ENCODE measurements at regions not wholly inside any gene's neighbourhood (a gene's known extent, or its start where the extent isn't known, plus 50 kb on each side); places are given as distances from the start of the nearest gene placed in this dataset.

GRCh38 chr17:77429369-77429968, 288.7 kb downstream of the SEC14L1 start:
- no peaks in the 10 kb centered on the region for H4K20me1 ChIP-seq (ENCODE audit: control insufficient read depth, extremely low read depth, insufficient read depth, low read length)
- H3K9ac ChIP-seq (ENCODE audit: insufficient read depth, low read length) = peak overlapping the region; percentile 36
- no peak overlapping the region for H3K4me2 ChIP-seq (ENCODE audit: extremely low read depth, insufficient read depth, low read length)

DNA sequence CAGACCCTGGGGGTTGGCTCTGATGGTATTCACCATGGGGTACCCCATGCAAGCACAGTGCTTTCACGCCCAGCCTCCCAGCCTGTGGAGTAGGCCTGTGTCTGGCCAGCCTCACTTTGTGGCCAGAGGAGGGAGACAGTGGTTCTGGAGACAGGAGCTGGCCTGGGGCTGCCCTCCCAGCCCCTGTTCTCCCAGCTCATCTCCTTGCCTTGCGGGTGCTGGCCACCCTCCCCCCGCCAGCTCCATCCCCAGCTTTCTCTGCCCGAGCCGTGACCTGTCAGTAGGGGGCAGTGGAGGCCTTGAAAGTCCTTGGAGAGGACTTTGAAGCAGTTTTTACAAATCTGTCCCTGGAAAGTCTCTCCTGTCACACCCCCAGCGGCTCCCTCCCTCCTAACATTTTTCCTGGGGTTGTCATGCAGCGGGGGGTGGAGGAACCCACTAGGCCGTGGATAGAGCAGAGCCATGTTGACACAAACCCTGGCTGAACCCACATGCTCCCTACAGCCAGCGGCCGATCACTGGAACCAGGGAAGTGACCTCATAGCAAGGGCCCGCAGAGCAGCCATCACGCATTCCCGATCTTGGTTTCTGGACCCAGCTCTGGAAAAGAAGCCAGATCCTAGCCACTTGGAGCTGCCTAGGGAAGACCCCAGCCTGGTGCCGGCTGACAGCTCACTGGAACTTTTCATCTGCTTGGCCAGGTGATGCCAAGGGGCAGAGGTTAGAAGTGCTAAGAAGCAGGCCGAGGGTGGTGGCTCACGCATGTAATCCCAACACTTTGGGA, 289.4 kb downstream of the SEC14L1 start:
- Histone ChIP-seq H3K4me3 (replicated peaks in 1 of 4; ENCODE audit: control extremely low read depth in 1 of 4, insufficient read depth in 1 of 4, low read depth in 3 of 4, low read length in 4 of 4) (no peak overlapping the region), H3K27ac (ENCODE audit: insufficient read depth, low read length) (peak overlapping the region; percentile 90), H3K4me2 (ENCODE audit: extremely low read depth, insufficient read depth, low read length) (peak overlapping the region; percentile 66), H3K4me1 (ENCODE audit: control insufficient read depth, extremely low read depth, insufficient read depth, low read length) (peaks cover 73% of the 10 kb centered on the region), H3K9me3 (ENCODE audit: control insufficient read depth, insufficient read depth, low read depth, low read length) (no peaks in the 10 kb centered on the region), H3K79me2 (ENCODE audit: control insufficient read depth, insufficient read depth, low read length) (peaks cover 91% of the 10 kb centered on the region), H2AFZ (ENCODE audit: low read length) (no peak overlapping the region), H4K20me1 (ENCODE audit: control insufficient read depth, extremely low read depth, insufficient read depth, low read length) (no peaks in the 10 kb centered on the region), H3K36me3 (ENCODE audit: control insufficient read depth, insufficient read depth, low read length) (peaks cover 4% of the 10 kb centered on the region), H3K9ac (ENCODE audit: insufficient read depth, low read length) (peak overlapping the region; percentile 63), H3K27me3 (ENCODE audit: control insufficient read depth, insufficient read depth, low read length) (no peaks in the 10 kb centered on the region)
- peak; percentile 99 for DNase-seq (ENCODE audit: low read depth in 2 of 2)
- peak; percentile 79 to 82 for TF ChIP-seq CTCF (conservative IDR thresholded peaks at IDR 0.05 in 1 of 2, IDR thresholded peaks at IDR 0.05 in 1 of 2; ENCODE audit: low read depth in 1 of 2, low read length in 2 of 2)
- no peak for TF ChIP-seq EZH2 (IDR thresholded peaks at IDR 0.05; ENCODE audit: low read length, missing control alignments)

More at GRCh38 chr17:77429369-77429968, 288.7 kb downstream of the SEC14L1 start:
- Histone ChIP-seq H3K79me2 (ENCODE audit: control insufficient read depth, insufficient read depth, low read length) (peaks cover 87% of the 10 kb centered on the region), H3K27me3 (ENCODE audit: control insufficient read depth, insufficient read depth, low read length) (no peaks in the 10 kb centered on the region), H3K4me1 (ENCODE audit: control insufficient read depth, extremely low read depth, insufficient read depth, low read length) (peaks cover 72% of the 10 kb centered on the region), H3K27ac (ENCODE audit: insufficient read depth, low read length) (peak overlapping the region; percentile 76), H2AFZ (ENCODE audit: low read length) (no peak overlapping the region), H3K4me3 (replicated peaks in 1 of 4; ENCODE audit: control extremely low read depth in 1 of 4, insufficient read depth in 1 of 4, low read depth in 3 of 4, low read length in 4 of 4) (no peak overlapping the region), H3K9me3 (ENCODE audit: control insufficient read depth, insufficient read depth, low read depth, low read length) (no peaks in the 10 kb centered on the region), H3K36me3 (ENCODE audit: control insufficient read depth, insufficient read depth, low read length) (peaks cover 2% of the 10 kb centered on the region)
- no peak for DNase-seq (ENCODE audit: low read depth in 2 of 2)
- no peak for TF ChIP-seq CTCF (conservative IDR thresholded peaks at IDR 0.05 in 1 of 2, IDR thresholded peaks at IDR 0.05 in 1 of 2; ENCODE audit: low read depth in 1 of 2, low read length in 2 of 2)
- TF ChIP-seq EZH2 (IDR thresholded peaks at IDR 0.05; ENCODE audit: low read length, missing control alignments) = no peak

DNA sequence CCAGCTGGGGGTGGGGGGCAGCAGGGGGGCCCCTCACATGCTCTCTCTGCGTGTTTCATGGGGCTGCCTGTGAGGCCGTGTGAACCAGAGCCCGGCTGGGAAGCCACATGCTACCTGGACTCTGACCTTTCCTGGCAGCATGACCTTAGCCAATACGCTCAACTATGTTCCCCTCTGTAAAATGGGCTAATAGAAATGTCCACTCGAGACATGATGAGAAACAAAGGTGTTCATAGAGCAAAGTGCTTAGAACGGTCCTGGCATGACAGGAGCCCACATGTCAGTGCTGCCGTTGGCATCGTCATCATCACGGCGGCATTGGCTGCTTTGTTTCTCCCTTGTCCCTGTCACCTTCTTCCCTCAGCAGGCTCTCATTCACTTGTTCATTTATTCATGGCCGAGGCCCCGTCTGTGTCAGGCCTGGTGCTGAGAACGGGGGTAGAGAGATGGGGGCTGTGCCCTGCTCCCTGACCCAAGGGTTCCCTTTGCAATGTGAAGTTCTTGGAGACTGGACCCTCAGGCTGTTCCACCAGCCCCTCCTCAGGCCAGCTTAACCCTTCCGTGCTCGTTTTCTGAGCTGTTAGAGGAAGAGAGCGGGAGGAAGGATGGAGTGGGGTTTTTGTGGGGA, 291.4 kb downstream of the SEC14L1 start:
- H3K4me3 ChIP-seq (replicated peaks in 1 of 4; ENCODE audit: control extremely low read depth in 1 of 4, insufficient read depth in 1 of 4, low read depth in 3 of 4, low read length in 4 of 4) = no peak overlapping the region
- TF ChIP-seq CTCF (conservative IDR thresholded peaks at IDR 0.05 in 1 of 2, IDR thresholded peaks at IDR 0.05 in 1 of 2; ENCODE audit: low read depth in 1 of 2, low read length in 2 of 2) (no peak), EZH2 (IDR thresholded peaks at IDR 0.05; ENCODE audit: low read length, missing control alignments) (no peak)
- peak overlapping the region; percentile 9 for H3K27ac ChIP-seq (ENCODE audit: insufficient read depth, low read length)
- no peaks in the 10 kb centered on the region for H3K27me3 ChIP-seq (ENCODE audit: control insufficient read depth, insufficient read depth, low read length)
- H2AFZ ChIP-seq (ENCODE audit: low read length) = no peak overlapping the region
- no peaks in the 10 kb centered on the region for H4K20me1 ChIP-seq (ENCODE audit: control insufficient read depth, extremely low read depth, insufficient read depth, low read length)
- H3K79me2 ChIP-seq (ENCODE audit: control insufficient read depth, insufficient read depth, low read length) = peaks cover 90% of the 10 kb centered on the region
- DNase-seq (ENCODE audit: low read depth in 2 of 2) = no peak
- peaks cover 4% of the 10 kb centered on the region for H3K36me3 ChIP-seq (ENCODE audit: control insufficient read depth, insufficient read depth, low read length)
- no peak overlapping the region for H3K4me2 ChIP-seq (ENCODE audit: extremely low read depth, insufficient read depth, low read length)
- peaks cover 71% of the 10 kb centered on the region for H3K4me1 ChIP-seq (ENCODE audit: control insufficient read depth, extremely low read depth, insufficient read depth, low read length)
- no peak overlapping the region for H3K9ac ChIP-seq (ENCODE audit: insufficient read depth, low read length)
- no peaks in the 10 kb centered on the region for H3K9me3 ChIP-seq (ENCODE audit: control insufficient read depth, insufficient read depth, low read depth, low read length)
